ENCODE measurements at regions not wholly inside any gene's neighbourhood (a gene's known extent, or its start where the extent isn't known, plus 50 kb on each side); places are given as distances from the start of the nearest gene placed in this dataset.

DNA sequence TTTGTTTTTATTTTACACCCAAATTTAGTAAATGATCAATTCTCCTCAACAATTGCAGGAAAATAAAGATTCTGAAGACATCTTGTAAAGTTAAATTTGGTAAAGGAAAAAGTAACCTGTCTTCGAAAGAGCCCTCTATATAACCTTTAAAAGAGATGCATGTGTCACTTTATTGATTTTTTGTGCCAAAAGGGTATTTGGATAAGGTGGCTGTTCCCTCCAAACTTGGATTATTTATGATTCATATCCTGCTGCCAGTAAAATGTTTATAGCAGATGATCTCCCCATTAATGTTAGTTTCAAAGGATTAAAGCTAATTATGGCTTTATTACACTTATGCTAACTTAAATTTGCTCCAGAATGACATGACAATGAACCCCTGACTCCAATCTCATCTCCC lies 98.8 kb downstream of the DUSP6 start:
- DNase-seq = no peak

DNA sequence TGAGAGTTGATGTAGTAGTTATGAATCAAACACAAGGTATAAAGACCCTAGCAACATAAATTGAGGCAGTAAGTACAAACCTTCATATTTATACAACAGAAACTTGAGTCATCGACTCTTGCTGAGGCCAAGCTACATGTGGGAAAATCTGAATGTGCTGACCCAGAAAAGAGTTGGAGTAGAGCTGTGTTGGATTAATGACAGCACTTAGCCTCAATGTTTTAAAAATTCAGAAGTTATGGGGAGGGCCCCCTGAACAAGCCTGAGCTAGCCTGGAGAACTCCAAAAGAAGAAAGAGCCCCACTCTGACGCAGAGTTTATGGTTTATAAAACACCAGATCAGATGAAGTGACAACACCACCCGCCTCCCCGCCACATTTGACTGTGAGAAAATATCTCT lies 100.0 kb downstream of the DUSP6 start:
- peak; percentile 47 for DNase-seq

DNA sequence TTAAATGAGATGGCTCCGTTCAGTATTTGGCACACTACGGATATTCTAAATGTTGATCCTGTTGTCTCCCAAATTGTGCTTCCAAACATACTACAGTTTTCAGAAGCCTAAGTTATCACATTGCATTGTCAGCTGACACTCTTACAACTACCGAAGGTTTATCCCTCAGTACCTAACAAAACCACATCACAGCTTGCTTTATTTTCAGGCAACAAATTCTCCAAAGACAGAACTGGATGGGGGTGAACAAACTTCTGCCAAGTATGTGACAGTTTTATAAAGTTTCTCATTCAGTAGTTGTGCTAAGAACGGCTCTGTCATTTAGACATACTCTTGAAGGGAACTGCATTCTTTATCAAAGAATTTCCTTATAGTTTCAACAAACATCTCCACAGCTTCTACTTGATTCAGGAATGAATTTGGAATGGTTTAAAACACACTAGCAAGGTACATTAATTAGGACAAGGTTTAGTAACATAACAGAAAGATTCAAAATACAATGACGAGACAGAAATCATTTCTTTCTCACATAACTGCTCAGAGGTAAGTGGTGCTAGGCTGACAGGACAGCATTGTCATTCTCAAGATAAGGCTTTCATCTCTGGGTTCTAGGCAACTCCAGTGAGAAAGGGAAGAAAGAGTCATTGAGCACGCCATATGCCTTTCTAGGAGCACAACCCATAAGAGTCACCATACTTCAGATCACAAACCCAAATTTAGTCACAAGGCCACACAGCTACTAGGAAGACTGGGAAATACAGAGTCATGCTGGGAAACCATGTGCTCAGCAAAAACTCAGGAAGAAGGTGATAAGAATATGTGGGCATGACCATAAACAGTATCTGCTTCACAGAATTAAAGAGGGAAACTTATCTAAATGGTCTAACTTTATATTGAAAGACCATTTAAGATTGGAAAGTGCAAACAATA lies 100.7 kb downstream of the DUSP6 start:
- DNase-seq = no peak

GRCh38 chr12:89250636-89251035 lies 101.7 kb downstream of the DUSP6 start:
- peak; percentile 7 for DNase-seq

DNA sequence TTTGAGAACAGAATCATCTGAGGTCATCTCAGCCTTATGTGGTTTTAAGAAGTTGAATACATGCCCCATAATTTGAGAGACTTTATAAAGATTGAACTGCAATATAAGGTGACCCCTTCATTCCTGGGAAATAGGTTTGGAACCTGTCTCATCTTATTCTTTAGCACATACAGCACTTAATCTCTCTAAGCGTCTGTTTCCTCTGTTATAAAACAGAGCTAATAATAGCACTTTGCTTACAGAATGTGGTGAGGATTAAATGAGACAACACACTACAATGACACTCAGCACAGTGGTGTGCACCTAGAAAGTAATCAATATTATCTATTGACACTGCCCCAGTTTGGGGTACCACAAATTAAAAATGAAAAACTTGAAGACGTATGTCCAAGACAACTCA lies 102.1 kb downstream of the DUSP6 start:
- no peak for DNase-seq

GRCh38 chr12:89247967-89248366 lies 104.3 kb downstream of the DUSP6 start:
- DNase-seq = peak; percentile 85

GRCh38 chr12:89247541-89247942 lies 104.8 kb downstream of the DUSP6 start:
- DNase-seq = peak; percentile 50

DNA sequence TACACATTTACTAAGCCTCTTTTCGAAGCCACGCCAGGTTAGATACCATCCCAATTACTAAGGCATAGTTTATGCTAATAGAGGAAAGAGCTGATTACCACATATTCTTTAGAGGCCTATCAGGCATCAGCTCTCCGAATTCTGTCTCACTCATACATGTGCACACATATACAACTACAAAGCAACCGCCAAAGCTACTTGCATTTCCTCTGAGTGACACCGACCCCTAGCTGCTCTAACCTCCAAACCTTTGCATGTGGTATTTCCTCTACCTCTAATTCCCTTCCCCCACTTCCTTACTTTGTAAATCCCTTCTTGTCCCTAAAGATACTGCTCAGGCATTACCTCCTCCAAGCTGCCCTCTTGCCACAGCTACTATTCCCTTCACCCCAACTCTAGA lies 107.2 kb downstream of the DUSP6 start:
- peak; percentile 93 for DNase-seq

GRCh38 chr12:89244536-89244935 lies 107.8 kb downstream of the DUSP6 start:
- peak; percentile 63 for DNase-seq

- DNase-seq = peak; percentile 44
Measured at GRCh38 chr12:89243771-89244170, 108.5 kb downstream of the DUSP6 start.

- no peak for DNase-seq
Measured at GRCh38 chr12:89239534-89239933, 112.8 kb downstream of the DUSP6 start.

GRCh38 chr12:89238593-89238992 lies 113.7 kb downstream of the DUSP6 start:
- no peak for DNase-seq

DNA sequence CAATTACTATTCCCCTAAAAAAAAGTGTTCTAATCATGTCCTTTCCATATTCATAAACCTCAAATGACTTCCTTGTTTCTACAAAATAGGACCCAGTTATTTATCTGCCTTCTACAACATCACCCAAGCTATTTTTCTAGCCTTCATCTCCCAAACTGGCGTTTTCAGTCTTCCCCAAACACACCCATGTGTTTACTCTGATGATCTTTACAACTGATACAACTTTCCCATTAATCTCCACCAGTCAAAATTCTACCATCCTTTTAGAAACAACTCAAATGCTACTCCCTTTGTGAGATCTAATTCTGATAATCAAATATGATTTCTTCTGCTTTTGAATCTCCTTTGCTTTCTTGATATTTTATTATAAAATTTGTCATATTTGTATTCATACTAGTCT lies 114.5 kb downstream of the DUSP6 start:
- no peak for DNase-seq

- peak; percentile 75 for DNase-seq
Measured at GRCh38 chr12:89236748-89237383, 115.4 kb downstream of the DUSP6 start.

DNA sequence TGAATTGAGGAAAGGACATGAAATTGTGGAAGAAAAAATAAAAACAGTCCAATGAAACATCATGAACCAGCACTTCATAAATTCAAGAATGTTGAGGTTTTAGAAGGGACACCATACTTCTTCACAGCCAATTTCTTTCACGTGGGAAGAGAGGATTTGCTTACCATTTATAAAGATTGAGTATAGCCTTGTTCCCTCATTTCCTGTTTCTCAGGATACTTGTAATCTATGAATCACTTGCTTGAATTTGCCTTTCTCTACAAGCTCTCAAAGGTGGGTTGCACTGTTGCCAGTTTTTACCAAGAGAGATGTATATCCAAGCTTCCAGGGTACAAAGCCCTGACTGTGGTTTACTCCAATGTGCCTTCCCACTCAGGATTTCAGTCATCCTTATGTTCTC lies 116.1 kb downstream of the DUSP6 start:
- peak; percentile 73 for DNase-seq

GRCh38 chr12:89235189-89235993 lies 116.9 kb downstream of the DUSP6 start:
- DNase-seq = no peak

GRCh38 chr12:89234324-89235114 lies 117.8 kb downstream of the DUSP6 start:
- no peak for DNase-seq

GRCh38 chr12:89231686-89232085 lies 120.6 kb downstream of the DUSP6 start:
- DNase-seq = no peak

GRCh38 chr12:89230376-89231315 lies 121.7 kb downstream of the DUSP6 start:
- DNase-seq = no peak

DNA sequence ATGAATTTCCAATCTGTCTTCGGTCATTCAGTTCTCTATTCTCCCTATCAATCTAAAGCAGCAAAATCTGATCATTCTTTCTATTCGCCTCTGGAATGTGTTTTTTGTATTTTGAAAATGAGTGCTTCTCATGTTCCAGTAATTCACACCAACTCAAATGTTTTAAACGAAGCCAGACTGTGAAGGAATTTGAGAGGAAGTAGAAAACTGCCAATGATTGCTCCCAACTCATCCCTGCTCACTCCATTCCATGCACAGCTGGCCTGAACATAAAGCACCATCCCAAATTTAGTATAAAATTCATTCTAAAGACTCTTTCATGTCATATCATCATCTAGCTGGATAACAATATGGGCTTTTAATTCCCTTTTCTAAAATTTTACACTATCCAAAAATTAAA lies 123.8 kb downstream of the DUSP6 start:
- no peak for DNase-seq

- no peak for DNase-seq
Measured at GRCh38 chr12:89227774-89228173, 124.5 kb downstream of the DUSP6 start.

All from HCEC 1CT (cell line).